ENCODE measurements at regions not wholly inside any gene's neighbourhood (a gene's known extent, or its start where the extent isn't known, plus 50 kb on each side); places are given as distances from the start of the nearest gene placed in this dataset.

GRCh38 chr3:28800203-28800602 lies 451.6 kb upstream of the AZI2 start:
- no peaks in the 10 kb centered on the region for H3K4me1 ChIP-seq (replicated peaks in 1 of 4; ENCODE audit: control insufficient read depth in 3 of 4, insufficient read depth in 4 of 4, low read length in 3 of 4)
- no peaks in the 10 kb centered on the region for H3K79me2 ChIP-seq (ENCODE audit: control insufficient read depth in 1 of 2, insufficient read depth in 2 of 2, low read length in 2 of 2)
- ChIA-PET POLR2A (ENCODE audit: partially characterized antibody) (no interaction called here), CTCF (ENCODE audit: partially characterized antibody) (interaction anchor here (1.1 kb wide), 1 partner anchor 132 kb away, joined by 3 read pairs; no protein-coding TSS in a partner anchor)
- no peaks in the 10 kb centered on the region for H4K20me1 ChIP-seq (replicated peaks in 1 of 2; ENCODE audit: control insufficient read depth in 1 of 2, insufficient read depth in 2 of 2, low read length in 2 of 2)
- no peak overlapping the region for H2AK5ac ChIP-seq (ENCODE audit: low read depth, low read length)
- no peak overlapping the region for H2BK120ac ChIP-seq (replicated peaks; ENCODE audit: low read depth, low read length)
- WGBS, 2 experiments (ENCODE audit: extremely low coverage in 1 of 2, insufficient coverage in 1 of 2, insufficient read length in 1 of 2, insufficient replicate concordance in 2 of 2, low coverage in 1 of 2, low lambda C conversion rate in 2 of 2, missing lambda C conversion rate in 1 of 2): 88% methylated on average over 1 of the region's 1 CpG; no CpG with 5 or more reads in 1 of the 2 experiments
- H3K23me2 ChIP-seq (ENCODE audit: low read depth, low read length): no peaks in the 10 kb centered on the region
- no peak overlapping the region for H3K23ac ChIP-seq (ENCODE audit: insufficient read length)
- H4K8ac ChIP-seq (ENCODE audit: extremely low read depth, insufficient read depth, low read length): no peak overlapping the region
- no peak overlapping the region for H3K4me3 ChIP-seq (ENCODE audit: extremely low read depth in 1 of 4, insufficient read depth in 2 of 4, low read depth in 3 of 4, low read length in 4 of 4)
- no peak overlapping the region for H4K5ac ChIP-seq (ENCODE audit: insufficient read length, low read depth, low read length)
- H2BK20ac ChIP-seq (ENCODE audit: low read length): no peak overlapping the region
- no peak overlapping the region for H3K56ac ChIP-seq (replicated peaks; ENCODE audit: insufficient read length, low read depth, low read length)
- no peak overlapping the region for H2BK12ac ChIP-seq (ENCODE audit: low read depth, low read length)
- H3K4ac ChIP-seq (replicated peaks; ENCODE audit: insufficient read length, low read depth, low read length): no peak overlapping the region
- H3K27me3 ChIP-seq (replicated peaks in 1 of 4; ENCODE audit: control insufficient read depth in 3 of 4, extremely low read depth in 1 of 4, insufficient read depth in 3 of 4, low read length in 3 of 4): no peaks in the 10 kb centered on the region
- TF ChIP-seq SP2 (IDR thresholded peaks at IDR 0.05; ENCODE audit: low read length): no peak
- TF ChIP-seq TAF7 (optimal IDR thresholded peaks at IDR 0.05; ENCODE audit: borderline replicate concordance, low read depth, low read length): no peak
- TF ChIP-seq HDAC2 (IDR thresholded peaks at IDR 0.05; ENCODE audit: borderline replicate concordance in 1 of 2, low read depth in 2 of 2, low read length in 2 of 2): no peak
- TF ChIP-seq RBBP5 (IDR thresholded peaks at IDR 0.05; ENCODE audit: borderline replicate concordance, low read depth, low read length): no peak
- TF ChIP-seq JUN (IDR thresholded peaks at IDR 0.05; ENCODE audit: low read depth, low read length): no peak
- no peak for TF ChIP-seq BACH1 (IDR thresholded peaks at IDR 0.05; ENCODE audit: low read length)
- no peak overlapping the region for H3K18ac ChIP-seq (ENCODE audit: extremely low read depth, low read length)
- H2BK5ac ChIP-seq (ENCODE audit: low read depth, low read length): no peak overlapping the region
- no peak overlapping the region for H3K9ac ChIP-seq (replicated peaks in 1 of 4; ENCODE audit: extremely low read depth in 1 of 4, low read depth in 3 of 4, low read length in 3 of 4)
- H3K79me1 ChIP-seq (ENCODE audit: low read depth, low read length): no peaks in the 10 kb centered on the region
- H3K36me3 ChIP-seq (ENCODE audit: control insufficient read depth in 2 of 4, insufficient read depth in 4 of 4, low read length in 3 of 4): no peaks in the 10 kb centered on the region
- H4K91ac ChIP-seq (replicated peaks; ENCODE audit: insufficient read length, low read length): no peak overlapping the region
- FAIRE-seq (no peak), DNase-seq (ENCODE audit: low read depth in 1 of 2, low spot score in 2 of 2) (no peak)
- H3K4me2 ChIP-seq (ENCODE audit: insufficient read depth in 1 of 2, low read depth in 2 of 2, low read length in 2 of 2): no peak overlapping the region
- no peak overlapping the region for H3K14ac ChIP-seq (ENCODE audit: insufficient read length)
- no peak overlapping the region for H2BK15ac ChIP-seq (ENCODE audit: low read length)
- no peaks in the 10 kb centered on the region for H3K9me3 ChIP-seq (ENCODE audit: insufficient read depth in 2 of 2, low read depth in 1 of 2, low read length in 1 of 2)
- H3K27ac ChIP-seq (ENCODE audit: low read depth, low read length): no peak overlapping the region
- no peak overlapping the region for H2AFZ ChIP-seq (ENCODE audit: low read length)

Data from H1 (cell line).